Sigmoid colon (tissue), 6 donors: ENCODE measurements at regions not wholly inside any gene's neighbourhood (a gene's known extent, or its start where the extent isn't known, plus 50 kb on each side); places are given as distances from the start of the nearest gene placed in this dataset.

Experiments
- DNase-seq: peaks from one replicate; pipeline ENCODE4 v3.0.0-alpha.2; 2019
- H3K27ac ChIP-seq, 4 donors: fragments of 200-600 bp; sonication (generic); one replicate each; pipeline ENCODE4 v1.5.1; 2016 to 2019; ENCODE audit warnings: mild to moderate bottlenecking in 1 of 4
- H3K27me3 ChIP-seq, 3 donors: fragments of 200-600 bp; sonication (generic); one replicate each; pipeline ENCODE4 v1.5.1; 2019; ENCODE audit warnings: mild to moderate bottlenecking in 1 of 3
- H3K36me3 ChIP-seq, 4 donors: fragments of 200-600 bp; sonication (generic); one replicate each; pipeline ENCODE4 v1.5.1; 2016 to 2019
- H3K4me1 ChIP-seq, 4 donors: fragments of 200-600 bp; sonication (generic); one replicate each; pipeline ENCODE4 v1.5.1; 2017 to 2019
- H3K4me3 ChIP-seq, 4 donors: fragments of 200-600 bp; sonication (generic); one replicate each; pipeline ENCODE4 v1.5.1; 2017 to 2019; ENCODE audit warnings: mild to moderate bottlenecking in 2 of 4, moderate library complexity in 1 of 4
- H3K9me3 ChIP-seq, 4 donors: fragments of 200-600 bp in 3 of 4; sonication (generic) in 3 of 4; one replicate each; pipeline versions ENCODE4 v1.5.1 to v1.6.1; 2013 to 2019
- CTCF ChIP-seq, 4 experiments: fragments of 450-650 bp in 3 of 4; fragments of 200-600 bp in 1 of 4; IDR thresholded peaks; one replicate each; pipeline ENCODE4 v1.5.1; 2016 to 2019; ENCODE audit warnings: antibody characterized with exemption in 4 of 4, mild to moderate bottlenecking in 3 of 4, moderate library complexity in 2 of 4
- EP300 ChIP-seq, 4 donors: sonication (generic); formaldehyde crosslinking; IDR thresholded peaks; one replicate each; pipeline ENCODE4 v1.6.1; 2017; ENCODE audit warnings: antibody characterized with exemption in 4 of 4
- POLR2A ChIP-seq, 2 donors: fragments of 450-650 bp; IDR thresholded peaks; one replicate each; pipeline ENCODE4 v1.6.1; 2016; ENCODE audit warnings: antibody characterized with exemption in 2 of 2, mild to moderate bottlenecking in 2 of 2, moderate library complexity in 2 of 2
- POLR2AphosphoS5 ChIP-seq, 4 donors: sonication (generic); formaldehyde crosslinking; IDR thresholded peaks; one replicate each; pipeline ENCODE4 v1.6.1; 2017; ENCODE audit warnings: antibody characterized with exemption in 4 of 4
- WGBS, 2 donors: extraction: QIAGEN DNeasy Blood & Tissue Kit; methylation state at CpG; one replicate each; pipeline ENCODE4 v1.1.7; 2013; 5-methylcytosine and 5-hydroxymethylcytosine counted together
- intact Hi-C: fragments of 100-400 bp; cut with DNase I; formaldehyde crosslinking; loops from one replicate; pipeline ENCODE4 v1.15.1; 2023
- donor health status: healthy with polysubstance abuse.
- donor health status: healthy.

GRCh38 chr11:127643268-127644058 lies 642.9 kb upstream of the KIRREL3 start:
- TF ChIP-seq POLR2AphosphoS5 (IDR thresholded peaks at IDR 0.05) (no peak), POLR2A (IDR thresholded peaks at IDR 0.05) (no peak), CTCF (IDR thresholded peaks at IDR 0.05) (no peak), EP300 (IDR thresholded peaks at IDR 0.05) (no peak)
- WGBS, 2 donors, result 74 to 76% methylated on average over 5 of the region's 5 CpGs
- H3K4me1 ChIP-seq, result no peaks in the 10 kb centered on the region
- no peaks in the 10 kb centered on the region for H3K9me3 ChIP-seq
- no peaks in the 10 kb centered on the region for H3K36me3 ChIP-seq
- intact Hi-C loops, result no loop called here
- H3K4me3 ChIP-seq, result no peak overlapping the region
- no peak for DNase-seq
- H3K27me3 ChIP-seq, result no peaks in the 10 kb centered on the region
- H3K27ac ChIP-seq, result no peak overlapping the region

GRCh38 chr11:127640561-127641451 lies 640.2 kb upstream of the KIRREL3 start:
- H3K9me3 ChIP-seq, result no peaks in the 10 kb centered on the region
- WGBS, 2 donors, result 95 to 96% methylated on average over 1 of the region's 1 CpG
- H3K36me3 ChIP-seq, result no peaks in the 10 kb centered on the region
- H3K27ac ChIP-seq, result no peak overlapping the region
- H3K27me3 ChIP-seq, result no peaks in the 10 kb centered on the region
- no peak for TF ChIP-seq POLR2A (IDR thresholded peaks at IDR 0.05)
- H3K4me3 ChIP-seq, result no peak overlapping the region
- DNase-seq, result no peak
- H3K4me1 ChIP-seq, result no peaks in the 10 kb centered on the region
- intact Hi-C loops, result no loop called here

GRCh38 chr11:127639916-127640315 lies 639.3 kb upstream of the KIRREL3 start:
- DNase-seq, result no peak
- Histone ChIP-seq H3K27me3 (no peaks in the 10 kb centered on the region), H3K36me3 (no peaks in the 10 kb centered on the region), H3K9me3 (no peaks in the 10 kb centered on the region), H3K27ac (no peak overlapping the region), H3K4me3 (no peak overlapping the region), H3K4me1 (no peaks in the 10 kb centered on the region)
- intact Hi-C loops, result no loop called here
- 50 to 65% methylated on average over 2 of the region's 2 CpGs for WGBS, 2 donors
- TF ChIP-seq CTCF (IDR thresholded peaks at IDR 0.05) (no peak), POLR2A (IDR thresholded peaks at IDR 0.05) (no peak), EP300 (IDR thresholded peaks at IDR 0.05) (no peak), POLR2AphosphoS5 (IDR thresholded peaks at IDR 0.05) (no peak)

GRCh38 chr11:127632976-127633680 lies 632.6 kb upstream of the KIRREL3 start:
- H3K36me3 ChIP-seq, result no peaks in the 10 kb centered on the region
- H3K27ac ChIP-seq, result no peak overlapping the region
- TF ChIP-seq POLR2AphosphoS5 (IDR thresholded peaks at IDR 0.05) (no peak), EP300 (IDR thresholded peaks at IDR 0.05) (no peak), POLR2A (IDR thresholded peaks at IDR 0.05) (no peak), CTCF (IDR thresholded peaks at IDR 0.05) (no peak)
- no peaks in the 10 kb centered on the region for H3K9me3 ChIP-seq
- no peaks in the 10 kb centered on the region for H3K27me3 ChIP-seq
- intact Hi-C loops, result no loop called here
- 83 to 87% methylated on average over 2 of the region's 2 CpGs for WGBS, 2 donors
- no peaks in the 10 kb centered on the region for H3K4me1 ChIP-seq
- DNase-seq, result no peak
- H3K4me3 ChIP-seq, result no peak overlapping the region

GRCh38 chr11:127632546-127632945 lies 632.0 kb upstream of the KIRREL3 start:
- Histone ChIP-seq H3K27ac (no peak overlapping the region), H3K4me1 (no peaks in the 10 kb centered on the region), H3K4me3 (no peak overlapping the region), H3K27me3 (no peaks in the 10 kb centered on the region), H3K9me3 (no peaks in the 10 kb centered on the region), H3K36me3 (no peaks in the 10 kb centered on the region)
- WGBS, 2 donors, result 77 to 85% methylated on average over 4 of the region's 4 CpGs
- TF ChIP-seq EP300 (IDR thresholded peaks at IDR 0.05), result no peak
- TF ChIP-seq CTCF (IDR thresholded peaks at IDR 0.05), result no peak
- no peak for TF ChIP-seq POLR2AphosphoS5 (IDR thresholded peaks at IDR 0.05)
- no peak for TF ChIP-seq POLR2A (IDR thresholded peaks at IDR 0.05)
- DNase-seq, result no peak
- intact Hi-C loops, result no loop called here
